HG02840 (cell line): ENCODE measurements at regions not wholly inside any gene's neighbourhood (a gene's known extent, or its start where the extent isn't known, plus 50 kb on each side); places are given as distances from the start of the nearest gene placed in this dataset.
"Not testable (repeated sequence)": the region's sequence is repeated elsewhere in the genome, so short reads cannot be mapped to it uniquely, and the experiment has no call there.

Source experiments
- ATAC-seq: cut with Tn5 transposase; IDR thresholded peaks from one replicate; pipeline ENCODE4 v1.9.1; 2021; ENCODE audit warnings: mild to moderate bottlenecking, moderate library complexity, moderate number of reproducible peaks; ENCODE audit not compliant: unreplicated experiment, low FRiP score

DNA sequence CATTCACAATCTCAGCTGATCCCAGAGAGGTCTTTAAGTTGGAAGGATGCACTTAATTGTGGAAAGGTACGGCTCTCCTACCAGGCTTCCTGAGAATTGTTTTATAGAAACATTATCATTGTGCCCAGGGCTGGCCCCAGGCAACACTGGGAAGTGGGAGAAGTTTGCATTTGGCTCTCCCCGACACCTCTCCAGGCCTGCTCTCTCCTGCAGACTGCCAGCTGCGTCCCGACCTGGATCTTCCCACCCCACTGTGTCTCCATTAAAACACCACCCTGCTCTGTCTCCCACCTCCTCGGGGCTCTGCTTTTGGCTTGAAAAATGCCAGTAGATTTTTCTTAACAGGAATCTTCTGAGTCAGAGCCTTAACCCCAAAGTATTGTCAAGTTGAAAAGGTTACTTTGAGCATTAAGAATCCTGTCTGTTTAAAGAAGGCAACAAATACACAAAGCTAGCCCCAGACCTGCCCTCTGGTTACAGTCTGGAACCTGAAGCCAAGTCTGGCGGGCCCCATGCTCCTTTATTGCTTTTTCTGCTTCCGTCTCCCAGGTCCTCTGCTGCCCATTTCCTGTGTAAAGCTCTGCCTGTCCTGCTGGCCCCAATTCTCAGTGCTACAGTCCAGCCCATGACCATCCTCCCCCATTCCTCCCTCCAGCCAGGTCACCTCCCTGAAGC, 530.2 kb downstream of the SOX6 start:
- no peak for ATAC-seq

DNA sequence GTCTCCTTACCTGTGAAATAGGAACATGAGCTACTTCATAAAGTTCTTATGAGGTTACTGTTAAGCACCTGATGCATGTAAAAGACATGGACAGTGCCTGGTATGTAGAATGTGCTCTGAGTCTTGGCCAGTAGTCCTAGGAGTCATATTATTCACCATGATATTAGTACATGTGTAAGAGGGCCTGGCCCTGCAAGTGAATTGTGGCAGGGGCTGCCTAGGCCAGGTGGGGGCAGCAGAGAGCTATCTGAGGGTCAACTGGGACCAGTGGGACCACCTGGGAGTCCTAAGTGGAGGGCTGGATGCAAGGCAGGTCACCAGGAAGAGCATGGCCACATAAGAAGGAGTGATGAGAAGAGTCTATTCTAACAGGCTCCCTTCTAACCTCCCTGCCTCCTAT, 529.5 kb downstream of the SOX6 start:
- no peak for ATAC-seq

DNA sequence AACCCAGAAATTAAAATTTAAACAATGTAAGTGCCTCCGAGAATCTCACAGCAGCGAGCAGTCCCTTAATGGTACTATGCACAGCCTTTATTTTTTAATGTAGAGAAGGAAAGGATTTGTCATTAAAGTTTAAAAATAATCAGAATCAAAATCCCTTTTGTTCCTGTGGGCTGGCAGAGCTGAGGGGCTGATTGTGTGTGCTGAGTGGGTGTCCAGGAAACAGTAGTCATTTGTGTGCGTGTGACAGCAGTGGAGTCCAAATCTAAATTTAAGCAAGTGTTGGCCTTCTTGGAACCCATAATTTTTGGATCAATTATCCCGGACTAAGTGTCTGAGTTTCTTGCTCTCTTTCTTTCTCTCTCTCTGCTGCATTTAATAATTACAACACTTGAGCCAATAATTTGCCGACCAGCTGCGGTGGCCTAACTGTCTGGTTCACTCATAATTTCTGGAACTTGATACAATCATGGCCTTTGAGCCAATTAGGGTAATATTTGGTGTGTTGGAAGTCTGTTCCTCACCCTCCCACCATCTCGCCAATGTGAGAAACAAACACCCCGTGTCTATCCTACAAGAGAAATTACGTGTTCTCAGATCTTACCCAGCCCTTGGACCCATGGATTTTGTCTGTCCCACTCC, 528.0 kb downstream of the SOX6 start:
- ATAC-seq: no peak

DNA sequence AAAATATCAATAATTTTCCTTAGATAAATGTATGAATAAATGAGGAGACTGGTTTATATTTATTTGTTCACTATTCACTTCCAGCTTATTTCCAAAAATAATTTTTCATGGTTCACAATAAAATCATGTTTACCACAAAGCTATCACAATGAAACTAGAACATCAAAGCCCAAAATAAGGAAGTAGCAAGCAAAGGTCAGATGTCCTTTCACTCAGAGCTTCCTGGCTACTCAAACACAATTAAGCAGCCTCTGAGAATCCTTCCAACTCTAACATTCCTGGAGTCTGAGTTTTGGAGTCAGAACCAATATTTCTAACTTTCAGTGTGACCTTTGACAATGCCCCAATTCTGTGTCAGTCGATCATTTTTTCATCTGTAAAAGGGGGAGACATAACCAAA, 527.0 kb downstream of the SOX6 start:
- ATAC-seq: no peak

DNA sequence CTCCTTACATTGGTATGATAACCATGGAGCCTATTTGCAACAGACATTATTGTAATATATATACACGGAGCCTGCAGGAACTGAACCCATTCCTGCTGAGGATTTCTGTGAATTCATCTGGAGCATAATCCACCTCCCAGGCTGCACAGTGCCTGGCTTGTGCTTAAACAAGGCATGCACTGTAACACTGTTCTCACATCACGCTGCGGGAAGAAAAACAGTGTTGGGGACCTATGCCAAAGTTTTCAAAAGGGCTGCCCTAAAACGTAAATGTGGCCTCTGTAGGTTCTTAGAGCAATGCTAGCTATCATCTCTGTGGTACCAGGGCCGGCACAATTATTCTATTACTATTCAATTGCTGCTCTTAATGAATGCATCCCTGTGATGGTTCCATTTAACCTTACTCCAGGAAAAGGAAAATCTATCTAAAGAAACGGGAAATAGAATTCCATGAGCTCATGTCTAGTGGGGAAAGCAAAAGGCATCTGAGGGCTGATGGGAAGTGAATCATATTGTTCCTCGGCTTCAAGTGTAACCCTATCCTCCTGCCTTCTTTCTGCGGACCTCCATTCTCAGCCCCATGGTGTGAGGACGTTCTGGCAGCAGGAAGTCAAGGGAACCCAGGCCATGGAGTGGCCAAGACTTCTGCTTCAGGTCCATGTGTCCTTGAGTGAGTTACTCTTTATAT, 525.5 kb downstream of the SOX6 start:
- no peak for ATAC-seq

DNA sequence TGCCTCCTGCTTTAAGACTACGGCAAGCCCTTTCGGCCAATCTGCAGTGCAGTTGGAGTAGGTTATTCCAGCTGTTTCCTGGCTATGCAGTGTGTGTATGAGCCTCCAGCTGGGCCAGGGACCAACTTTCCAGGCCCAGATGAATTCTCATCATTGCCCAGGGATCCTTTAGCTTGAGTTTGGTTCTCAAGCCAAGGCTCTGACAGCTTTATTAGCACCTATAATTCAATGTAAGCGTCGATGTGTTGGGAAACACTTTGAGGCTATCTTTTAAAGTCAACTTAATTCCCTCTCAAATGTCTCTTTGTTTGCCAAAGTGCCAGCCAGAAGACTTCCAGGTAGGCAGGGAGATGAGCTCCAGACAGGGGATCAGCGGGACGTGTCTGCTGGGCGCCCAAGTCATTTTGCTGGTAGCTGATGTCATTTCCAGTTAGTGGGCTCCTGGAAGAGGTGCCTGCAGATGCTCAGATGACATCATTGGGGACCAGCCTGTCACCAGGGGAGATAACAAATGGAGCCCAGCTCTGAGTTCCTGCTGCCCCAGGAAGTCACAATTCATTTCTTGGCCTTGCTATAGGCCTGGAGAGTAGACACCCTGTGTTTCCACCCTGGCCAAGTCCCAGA, 520.4 kb downstream of the SOX6 start:
- no peak for ATAC-seq

DNA sequence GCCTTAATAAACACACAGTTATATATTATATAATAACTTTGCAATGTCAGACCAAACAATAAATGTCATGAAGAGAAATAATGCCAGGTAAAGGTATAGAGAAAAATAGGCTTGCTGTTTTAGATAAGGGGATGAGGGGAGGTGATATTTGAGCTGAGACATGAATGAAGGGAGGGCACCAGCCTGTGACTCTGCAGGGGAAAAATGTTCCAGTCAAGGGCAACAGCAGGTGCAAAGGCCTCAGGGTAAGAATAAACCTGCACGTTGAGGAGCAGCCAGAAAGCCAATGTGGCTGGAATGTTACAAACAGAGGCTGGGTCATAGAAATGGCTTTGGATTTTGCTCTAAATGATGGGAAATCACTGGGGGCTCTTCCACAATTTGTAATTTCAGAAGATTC, 519.6 kb downstream of the SOX6 start:
- no peak for ATAC-seq

DNA sequence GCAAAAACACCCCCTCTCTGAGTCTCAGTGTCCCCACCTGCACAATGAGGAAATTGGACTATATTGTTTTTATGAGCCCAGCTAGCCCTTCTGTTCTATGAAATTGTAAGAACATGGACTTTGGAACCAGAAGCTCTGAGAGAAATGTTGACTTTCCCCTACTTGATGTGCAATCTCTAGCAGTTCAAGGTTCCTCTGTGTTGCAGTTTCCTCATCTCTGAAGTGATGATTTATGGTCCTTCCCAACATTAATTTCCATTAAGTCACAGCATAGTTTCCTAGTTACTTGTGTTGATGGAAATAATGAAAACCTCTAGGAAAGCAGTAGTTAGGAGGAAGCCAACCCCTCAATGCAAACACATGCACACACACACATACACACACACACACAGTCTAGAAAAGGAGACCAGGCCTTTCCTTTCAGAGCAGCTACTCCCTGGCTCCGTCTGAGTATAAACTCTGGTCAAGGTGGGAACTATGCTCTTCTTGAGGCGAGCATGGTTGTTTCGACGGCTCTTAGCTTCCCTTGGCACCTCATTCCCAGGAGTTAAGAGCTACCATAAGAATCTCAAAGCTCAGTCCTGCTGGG, 518.4 kb downstream of the SOX6 start:
- ATAC-seq: no peak

DNA sequence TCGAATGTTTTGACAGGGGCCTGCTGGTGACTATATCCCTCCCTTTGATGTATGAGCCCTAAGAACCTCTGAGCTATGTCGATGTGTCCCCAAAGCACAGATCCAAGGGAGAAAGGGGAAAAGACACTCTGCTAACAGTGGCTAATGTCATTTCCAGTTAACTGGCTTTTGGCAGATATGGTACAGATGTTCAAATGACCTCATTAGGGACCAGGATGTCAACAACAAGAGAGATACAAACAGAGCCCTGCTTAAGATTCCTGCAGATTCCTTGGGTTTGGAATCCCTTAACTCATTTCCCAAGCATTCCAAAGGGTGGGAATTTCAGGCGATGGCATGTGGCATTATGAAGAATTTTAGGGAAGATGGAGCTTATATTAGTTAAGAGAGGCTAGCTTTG, 517.3 kb downstream of the SOX6 start:
- ATAC-seq: no peak

DNA sequence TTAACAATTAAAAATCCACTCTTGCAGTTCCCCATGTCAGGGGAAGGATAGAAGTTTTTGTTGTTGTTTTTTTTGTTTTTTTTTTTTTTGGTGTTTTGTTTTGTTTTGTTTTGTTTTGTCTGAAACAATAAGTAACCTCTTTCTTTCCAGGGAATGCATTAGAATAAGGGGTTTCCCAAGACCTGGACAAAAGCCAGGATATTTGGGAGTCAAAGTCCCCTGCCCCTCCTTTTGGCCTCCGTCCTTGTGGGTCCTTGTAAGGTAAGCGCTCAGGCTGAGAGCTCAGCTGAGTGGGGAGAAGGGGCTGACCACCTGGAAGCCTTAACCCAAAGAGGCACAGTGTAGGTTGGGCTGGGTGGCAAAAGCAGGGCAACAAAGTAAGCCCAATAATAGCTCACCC, 515.4 kb downstream of the SOX6 start:
- no peak for ATAC-seq

DNA sequence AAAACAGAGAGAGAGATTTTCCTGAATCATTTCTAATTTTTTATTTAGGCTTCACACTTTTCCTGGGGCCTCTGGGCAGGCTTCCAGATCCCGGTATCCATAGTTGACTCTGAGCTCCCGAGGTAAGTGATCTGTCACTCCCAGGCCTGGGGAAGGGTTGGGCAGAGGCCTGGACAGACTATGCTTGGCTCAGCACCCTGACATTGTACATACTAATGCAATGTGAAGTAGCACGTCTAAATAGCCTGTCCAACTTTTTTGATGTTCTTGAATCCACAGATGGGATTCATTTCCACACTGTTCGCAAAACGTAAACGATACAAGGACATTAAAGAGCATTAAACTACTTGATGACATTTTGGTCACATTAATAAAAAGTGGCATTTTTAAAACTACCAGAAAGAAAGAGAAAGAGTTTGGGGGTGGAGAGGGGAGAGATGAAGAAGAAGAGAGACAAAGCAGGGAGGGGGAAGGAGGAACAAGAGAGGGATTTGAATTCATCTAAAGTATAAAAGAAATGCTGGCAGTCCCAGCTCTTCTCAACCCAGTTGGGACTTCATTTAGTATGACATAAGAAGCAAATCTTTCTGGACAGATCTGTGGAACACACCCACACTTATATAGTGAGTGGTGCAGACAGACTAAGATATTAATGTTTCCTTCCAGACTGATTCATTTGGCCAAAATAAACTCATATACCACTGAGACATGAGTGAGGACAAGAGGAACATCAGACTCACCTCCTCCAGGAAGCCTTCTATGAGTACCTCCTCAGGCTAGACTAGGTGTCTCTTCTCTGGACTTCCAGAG, 514.2 kb downstream of the SOX6 start:
- no peak for ATAC-seq

DNA sequence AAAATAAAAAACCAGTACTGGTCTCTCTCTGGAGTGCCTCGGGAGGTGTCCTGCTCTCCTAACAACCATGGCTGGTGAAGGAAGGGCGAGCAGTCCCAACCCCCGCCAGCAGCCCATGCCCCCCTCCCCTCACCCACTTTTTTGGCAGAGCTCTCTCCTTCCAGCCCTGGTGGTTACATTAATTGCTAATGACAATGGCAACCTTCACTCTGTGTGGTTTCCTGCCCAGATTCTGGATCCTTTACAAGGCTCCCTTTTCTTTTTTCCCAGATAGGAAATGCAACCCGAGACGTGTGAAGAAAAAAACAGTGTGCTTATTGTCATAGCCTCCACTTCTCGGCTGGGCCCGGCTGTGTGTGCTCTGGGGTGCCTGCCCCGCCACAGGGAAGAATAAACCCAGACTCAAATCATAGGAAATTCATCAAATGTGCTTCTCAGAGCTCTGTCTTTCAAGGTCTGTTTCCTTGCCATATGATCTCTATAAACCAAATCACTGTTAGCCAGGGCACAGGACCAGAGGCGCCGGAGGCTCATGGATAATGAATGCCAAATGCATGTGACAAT, 513.0 kb downstream of the SOX6 start:
- ATAC-seq: no peak

DNA sequence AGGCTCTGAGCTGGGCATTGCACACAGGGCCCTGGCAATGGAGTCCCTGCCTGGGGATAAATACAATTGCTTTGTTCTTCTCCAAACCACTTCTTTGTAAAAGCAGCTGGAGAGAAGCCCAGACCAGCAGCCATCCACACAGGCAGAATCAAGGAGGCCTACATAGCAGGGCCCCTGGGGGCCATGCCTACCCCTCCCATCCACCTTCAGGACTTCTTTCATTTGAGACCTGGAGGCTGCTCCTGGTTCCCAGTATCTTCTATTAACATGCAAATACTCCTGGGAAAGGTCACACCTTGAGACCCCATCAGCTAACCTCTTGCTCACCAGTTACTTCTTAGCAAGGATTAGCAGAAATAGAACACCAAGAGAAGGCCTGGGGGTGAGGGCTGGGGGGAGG, 511.1 kb downstream of the SOX6 start:
- ATAC-seq: no peak

DNA sequence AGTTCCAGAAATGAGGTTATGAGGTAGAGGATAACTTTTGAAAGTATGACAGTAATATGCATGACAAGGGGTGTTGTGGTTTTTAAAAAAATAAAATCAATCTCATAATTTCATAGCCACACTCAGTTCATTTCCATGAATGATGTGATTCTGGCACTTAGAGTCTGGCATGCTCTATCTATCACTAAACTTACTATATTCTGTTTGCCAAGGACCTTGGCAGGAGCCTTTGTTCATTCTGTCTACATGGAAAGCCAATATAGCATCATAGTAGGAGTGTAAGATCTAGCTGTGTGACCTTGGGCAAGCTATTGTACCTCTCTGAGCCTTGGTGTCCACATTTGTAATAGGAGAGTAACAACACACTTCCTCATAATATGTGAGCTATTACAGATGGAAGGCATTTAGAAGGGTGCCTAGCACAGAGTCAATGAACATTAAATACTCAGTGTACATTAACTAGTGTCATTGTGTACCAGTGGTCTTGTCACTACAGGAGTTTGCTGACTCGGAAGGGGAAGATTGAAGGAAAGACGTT, 507.6 kb downstream of the SOX6 start:
- ATAC-seq: no peak

DNA sequence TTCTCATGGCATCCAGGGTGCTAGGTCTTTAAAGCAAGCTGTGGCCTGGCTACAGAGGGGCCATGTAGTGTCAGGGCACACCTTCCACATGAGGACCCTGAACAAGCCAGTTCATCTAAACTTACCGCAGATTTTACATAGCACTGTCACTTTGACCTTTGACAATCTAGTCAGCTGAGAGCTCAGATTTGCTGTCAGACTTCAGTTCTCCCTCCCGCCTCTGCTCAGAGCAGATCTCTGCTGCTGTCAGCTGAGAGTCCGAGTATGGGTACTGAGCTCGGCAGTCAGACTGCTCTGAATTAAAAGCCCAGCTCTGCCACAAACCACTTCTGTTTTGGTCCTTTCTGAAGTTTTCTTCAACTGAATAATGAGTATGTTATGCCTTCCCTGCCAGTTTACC, 507.1 kb downstream of the SOX6 start:
- ATAC-seq: no peak

DNA sequence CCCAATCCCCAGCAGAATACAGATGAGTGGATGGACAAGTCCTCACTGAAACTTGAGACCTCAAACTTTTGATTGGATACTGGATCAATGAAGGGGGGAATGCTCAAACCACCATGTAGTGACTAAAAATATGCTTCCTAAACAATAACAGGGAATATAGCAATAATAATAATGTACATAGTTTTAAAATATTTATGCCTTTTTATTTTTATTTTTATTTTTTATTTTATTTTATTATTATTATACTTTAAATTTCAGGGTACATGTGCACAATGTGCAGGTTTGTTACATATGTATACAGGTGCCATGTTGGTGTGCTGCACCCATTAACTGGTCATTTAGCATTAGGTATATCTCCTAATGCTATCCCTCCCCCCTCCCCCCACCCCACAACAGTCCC, 506.0 kb downstream of the SOX6 start:
- not testable (repeated sequence) for ATAC-seq

DNA sequence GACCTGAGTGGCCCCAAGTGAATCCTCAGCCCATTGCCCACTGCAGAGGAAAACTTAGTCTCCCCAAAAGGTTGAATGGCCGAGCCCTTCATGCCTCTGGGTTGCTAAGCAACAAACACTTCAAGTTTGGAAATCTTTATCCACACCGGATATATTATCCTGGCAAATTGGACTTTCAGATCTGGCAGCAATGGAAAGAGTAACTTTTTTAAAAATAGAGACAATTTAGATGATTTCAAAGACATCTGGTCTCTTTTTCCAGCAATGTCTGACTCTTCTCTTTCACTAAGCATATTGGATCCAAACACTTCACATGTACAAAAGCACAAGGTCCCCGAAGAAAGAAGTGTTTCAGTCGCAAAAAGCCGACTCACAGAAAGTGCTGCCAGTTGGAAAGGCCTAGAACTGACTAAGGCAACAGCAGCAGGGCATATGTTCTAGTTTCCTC, 505.3 kb downstream of the SOX6 start:
- no peak for ATAC-seq

DNA sequence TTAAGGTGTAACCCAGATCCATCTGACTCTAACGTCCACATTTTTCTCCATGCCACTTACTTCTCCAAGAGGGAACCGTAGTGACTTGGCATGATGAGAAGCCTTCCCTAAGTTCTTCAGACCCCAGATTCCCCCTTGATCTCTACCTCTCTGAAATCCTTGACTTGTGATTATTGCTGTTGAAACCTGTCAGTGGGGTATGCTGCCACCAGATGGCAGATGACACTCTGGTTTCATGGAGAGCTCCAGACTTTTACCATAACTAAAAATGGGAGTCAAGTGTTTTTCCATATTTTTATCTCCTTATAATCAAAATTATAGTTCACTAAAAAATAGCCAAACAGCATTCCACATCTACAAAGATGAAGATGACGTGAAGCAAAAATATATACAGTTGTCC, 504.2 kb downstream of the SOX6 start:
- ATAC-seq: no peak

DNA sequence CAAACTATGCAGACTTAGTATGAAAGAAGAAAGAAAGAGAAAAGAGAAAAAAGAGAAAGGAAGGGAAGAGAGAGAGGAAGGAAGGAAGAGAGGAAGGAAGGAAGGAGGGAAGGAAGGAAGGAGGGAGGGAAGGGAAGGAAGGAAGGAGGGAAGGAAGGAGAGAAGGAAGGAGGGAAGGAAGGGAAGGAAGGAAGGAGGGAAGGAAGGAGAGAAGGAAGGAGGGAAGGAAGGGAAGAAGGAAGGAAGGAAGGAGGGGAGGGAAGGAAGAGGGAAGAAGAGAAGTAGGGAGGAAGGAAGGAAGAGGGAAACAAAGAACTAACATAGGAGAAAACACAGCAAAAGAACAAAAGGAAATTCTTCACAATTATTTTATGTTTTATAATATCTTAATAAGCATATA, 502.1 kb downstream of the SOX6 start:
- no peak for ATAC-seq

DNA sequence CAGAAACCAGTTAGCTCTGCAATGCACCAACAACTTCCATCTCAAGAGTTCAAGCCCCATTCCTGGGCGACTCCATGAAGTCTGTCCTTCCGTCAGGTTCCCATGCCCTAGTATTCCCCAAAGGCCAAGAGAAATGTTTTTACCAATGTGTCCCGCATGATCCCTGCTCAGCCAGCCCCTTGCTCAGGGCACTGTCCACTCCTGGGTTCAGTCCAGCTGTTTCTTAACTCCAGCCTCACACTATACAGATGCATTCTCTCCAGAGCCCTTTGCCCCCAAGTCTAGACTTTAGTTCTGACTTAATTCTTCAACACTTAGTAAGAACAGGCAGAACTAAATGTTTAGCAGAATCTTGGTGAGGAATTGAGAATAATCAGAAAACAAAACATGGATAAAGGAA, 497.5 kb downstream of the SOX6 start:
- ATAC-seq: no peak
